ENCODE measurements at regions not wholly inside any gene's neighbourhood (a gene's known extent, or its start where the extent isn't known, plus 50 kb on each side); places are given as distances from the start of the nearest gene placed in this dataset.

- no peak for DNase-seq
Observed at GRCh38 chr17:55649957-55650597, 72.6 kb downstream of the TMEM100 start.

DNA sequence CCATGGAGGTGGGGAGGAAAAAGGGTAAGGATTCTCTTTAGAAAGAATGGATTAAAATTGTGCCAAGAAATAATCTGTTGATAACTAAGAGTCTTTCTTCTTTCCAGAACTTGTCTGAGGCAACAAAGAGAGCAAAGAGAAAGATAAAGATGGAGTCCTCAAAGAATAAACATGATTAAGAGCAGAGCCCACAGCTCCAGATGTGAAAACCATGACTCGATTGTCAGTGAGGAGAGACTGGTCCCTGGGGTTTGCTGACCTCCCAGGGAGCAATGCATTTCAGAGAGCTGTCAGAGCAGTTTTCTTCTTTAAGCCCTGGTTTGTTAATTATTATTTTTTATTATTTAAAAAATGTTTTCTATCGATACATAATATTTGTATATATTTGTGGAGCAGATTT lies 74.6 kb downstream of the TMEM100 start:
- DNase-seq: no peak
- no peak for TF ChIP-seq POLR2A (IDR thresholded peaks at IDR 0.05; ENCODE audit: low read length)
- no peak for TF ChIP-seq GATA1 (IDR thresholded peaks at IDR 0.05; ENCODE audit: low read depth, low read length)

More at GRCh38 chr17:55649957-55650597, 72.6 kb downstream of the TMEM100 start:
- TF ChIP-seq POLR2A (IDR thresholded peaks at IDR 0.05; ENCODE audit: low read length): no peak
- TF ChIP-seq GATA1 (IDR thresholded peaks at IDR 0.05; ENCODE audit: low read depth, low read length): no peak

DNA sequence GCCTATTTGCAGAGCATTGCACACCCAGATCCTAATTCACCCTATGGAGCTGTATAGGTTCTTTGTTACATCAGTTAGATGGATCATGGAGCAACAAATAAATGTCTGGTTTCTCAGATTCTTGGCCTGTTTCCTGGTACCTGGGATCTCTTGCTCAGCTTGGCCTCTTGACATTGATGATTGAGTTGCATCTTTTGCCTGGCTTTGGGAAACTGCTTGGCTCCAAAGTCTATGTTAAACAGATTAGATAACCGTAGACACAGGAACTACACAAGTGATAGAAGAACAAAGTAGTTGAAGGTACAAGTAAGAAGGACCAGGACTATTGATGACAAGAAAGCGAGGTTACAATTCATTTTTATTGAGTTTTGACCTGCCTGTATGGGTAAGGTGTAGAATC lies 77.3 kb downstream of the TMEM100 start:
- DNase-seq: no peak
- TF ChIP-seq GATA1 (IDR thresholded peaks at IDR 0.05; ENCODE audit: low read depth, low read length): no peak
- no peak for TF ChIP-seq POLR2A (IDR thresholded peaks at IDR 0.05; ENCODE audit: low read length)

GRCh38 chr17:55644346-55644745 lies 78.3 kb downstream of the TMEM100 start:
- no peak for DNase-seq
- no peak for TF ChIP-seq GATA1 (IDR thresholded peaks at IDR 0.05; ENCODE audit: low read depth, low read length)
- no peak for TF ChIP-seq POLR2A (IDR thresholded peaks at IDR 0.05; ENCODE audit: low read length)

- no peak for TF ChIP-seq POLR2A (IDR thresholded peaks at IDR 0.05; ENCODE audit: low read length)
- no peak for TF ChIP-seq GATA1 (IDR thresholded peaks at IDR 0.05; ENCODE audit: low read depth, low read length)
- no peak for DNase-seq
Observed at GRCh38 chr17:55642741-55643140, 79.9 kb downstream of the TMEM100 start.

DNA sequence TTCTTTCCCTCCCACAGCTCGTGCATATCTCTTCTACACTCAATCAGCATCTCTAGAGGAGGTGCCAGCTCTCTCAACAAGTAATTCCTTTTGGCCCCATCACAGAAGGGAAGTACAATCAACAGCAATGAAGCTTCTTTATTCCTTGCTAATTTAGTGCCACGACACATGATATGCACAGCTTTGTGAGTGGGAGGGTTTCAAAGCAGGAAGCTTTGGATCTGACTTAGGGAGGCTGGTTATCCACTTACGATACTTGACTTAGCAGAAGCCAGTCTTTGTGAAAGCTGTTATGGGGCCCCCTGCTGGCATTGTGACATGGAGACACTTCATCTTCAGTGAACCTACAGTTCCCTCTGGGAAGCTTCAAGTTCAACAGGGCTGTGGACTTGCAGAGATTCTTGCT lies 81.0 kb downstream of the TMEM100 start:
- no peak for TF ChIP-seq POLR2A (IDR thresholded peaks at IDR 0.05; ENCODE audit: low read length)
- TF ChIP-seq GATA1 (IDR thresholded peaks at IDR 0.05; ENCODE audit: low read depth, low read length): no peak

DNA sequence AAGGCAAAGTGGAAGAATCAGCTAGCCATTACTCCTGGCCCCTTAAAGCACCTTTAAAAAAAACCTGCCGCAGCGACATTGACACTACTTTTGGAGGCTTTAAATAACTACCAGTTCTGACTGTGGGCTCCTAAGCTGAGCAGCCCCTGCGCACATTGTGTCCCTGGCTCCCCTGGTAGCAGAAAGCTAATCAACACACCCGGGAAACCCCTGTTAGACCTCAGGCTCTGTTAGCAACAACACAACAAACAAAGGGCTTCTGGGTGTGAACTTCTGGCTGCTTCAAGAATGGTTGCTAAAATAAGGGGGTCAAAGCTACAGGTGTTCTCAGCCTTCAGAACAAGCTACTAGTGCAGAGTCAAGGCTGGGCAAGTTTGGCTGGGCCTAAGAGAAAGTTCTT lies 83.6 kb downstream of the TMEM100 start:
- no peak for TF ChIP-seq GATA1 (IDR thresholded peaks at IDR 0.05; ENCODE audit: low read depth, low read length)
- TF ChIP-seq POLR2A (IDR thresholded peaks at IDR 0.05; ENCODE audit: low read length): no peak

More for the DNA sequence above, 81.0 kb downstream of the TMEM100 start:
- peak; percentile 23 to 45 for DNase-seq

DNA sequence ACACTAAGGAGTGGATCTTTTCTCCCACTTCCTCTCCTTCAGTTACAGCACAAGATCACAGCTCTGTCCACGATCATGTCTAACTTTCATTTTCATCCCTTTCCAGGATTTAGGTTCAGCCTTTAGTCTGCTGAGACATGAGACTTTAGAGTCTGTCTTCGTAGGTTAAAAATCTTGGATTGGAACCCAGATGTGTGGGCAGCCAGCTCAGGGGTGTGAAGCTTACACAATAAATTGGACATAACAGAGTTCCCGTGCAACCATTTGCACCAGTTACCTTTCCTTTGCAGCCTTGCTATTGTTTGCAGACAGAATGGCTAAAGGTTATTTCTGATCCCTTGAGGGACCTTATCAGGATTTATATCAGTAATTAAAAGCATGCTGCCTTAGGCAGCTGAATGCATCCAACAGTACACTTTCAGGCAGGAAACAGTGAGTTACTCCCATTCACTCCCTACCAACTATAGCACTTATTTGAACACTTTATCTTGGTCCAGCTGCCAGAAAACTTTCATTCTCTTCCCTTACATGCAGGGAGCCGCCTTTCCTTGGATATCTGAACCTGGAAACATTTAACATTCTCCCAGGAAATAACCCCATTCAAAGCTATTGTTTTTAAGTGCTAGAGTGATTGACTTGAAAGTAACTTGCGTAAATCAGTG lies 87.3 kb downstream of the TMEM100 start:
- no peak for DNase-seq

More for the DNA sequence above, 83.6 kb downstream of the TMEM100 start:
- no peak for DNase-seq

GRCh38 chr17:55634702-55635101 lies 88.0 kb downstream of the TMEM100 start:
- no peak for DNase-seq
- TF ChIP-seq GATA1 (IDR thresholded peaks at IDR 0.05; ENCODE audit: low read depth, low read length) (no peak), POLR2A (IDR thresholded peaks at IDR 0.05; ENCODE audit: low read length) (no peak)

More for the DNA sequence above, 87.3 kb downstream of the TMEM100 start:
- TF ChIP-seq POLR2A (IDR thresholded peaks at IDR 0.05; ENCODE audit: low read length) (no peak), GATA1 (IDR thresholded peaks at IDR 0.05; ENCODE audit: low read depth, low read length) (no peak)

GRCh38 chr17:55632893-55633292 lies 89.8 kb downstream of the TMEM100 start:
- TF ChIP-seq GATA1 (IDR thresholded peaks at IDR 0.05; ENCODE audit: low read depth, low read length) (no peak), POLR2A (IDR thresholded peaks at IDR 0.05; ENCODE audit: low read length) (no peak)
- no peak for DNase-seq

GRCh38 chr17:55632236-55632635 lies 90.4 kb downstream of the TMEM100 start:
- DNase-seq: no peak
- TF ChIP-seq GATA1 (IDR thresholded peaks at IDR 0.05; ENCODE audit: low read depth, low read length): no peak
- no peak for TF ChIP-seq POLR2A (IDR thresholded peaks at IDR 0.05; ENCODE audit: low read length)

DNA sequence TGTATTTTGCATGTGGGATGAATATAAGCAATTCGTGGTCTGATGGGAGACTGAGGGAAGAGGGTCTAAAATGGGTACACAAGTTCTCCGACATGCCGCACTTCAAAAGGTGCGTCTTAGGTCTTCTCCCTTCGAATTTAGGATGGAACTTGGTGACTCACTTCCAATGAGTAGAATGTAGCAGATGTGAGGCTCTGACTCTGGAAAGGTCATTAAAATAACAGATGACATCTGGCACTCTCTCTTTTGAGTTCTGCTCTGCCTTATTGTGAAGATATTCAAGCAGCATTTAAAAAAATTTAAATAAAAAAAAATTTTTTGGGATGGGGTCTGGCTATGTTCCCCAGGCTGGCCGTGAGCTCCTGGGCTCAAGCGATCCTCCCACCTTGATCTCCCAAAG lies 92.7 kb downstream of the TMEM100 start:
- DNase-seq: no peak
- no peak for TF ChIP-seq POLR2A (IDR thresholded peaks at IDR 0.05; ENCODE audit: low read length)
- TF ChIP-seq GATA1 (IDR thresholded peaks at IDR 0.05; ENCODE audit: low read depth, low read length): no peak

- TF ChIP-seq GATA1 (IDR thresholded peaks at IDR 0.05; ENCODE audit: low read depth, low read length) (no peak), POLR2A (IDR thresholded peaks at IDR 0.05; ENCODE audit: low read length) (no peak)
- DNase-seq: no peak
Observed at GRCh38 chr17:55625521-55625920, 97.1 kb downstream of the TMEM100 start.

DNA sequence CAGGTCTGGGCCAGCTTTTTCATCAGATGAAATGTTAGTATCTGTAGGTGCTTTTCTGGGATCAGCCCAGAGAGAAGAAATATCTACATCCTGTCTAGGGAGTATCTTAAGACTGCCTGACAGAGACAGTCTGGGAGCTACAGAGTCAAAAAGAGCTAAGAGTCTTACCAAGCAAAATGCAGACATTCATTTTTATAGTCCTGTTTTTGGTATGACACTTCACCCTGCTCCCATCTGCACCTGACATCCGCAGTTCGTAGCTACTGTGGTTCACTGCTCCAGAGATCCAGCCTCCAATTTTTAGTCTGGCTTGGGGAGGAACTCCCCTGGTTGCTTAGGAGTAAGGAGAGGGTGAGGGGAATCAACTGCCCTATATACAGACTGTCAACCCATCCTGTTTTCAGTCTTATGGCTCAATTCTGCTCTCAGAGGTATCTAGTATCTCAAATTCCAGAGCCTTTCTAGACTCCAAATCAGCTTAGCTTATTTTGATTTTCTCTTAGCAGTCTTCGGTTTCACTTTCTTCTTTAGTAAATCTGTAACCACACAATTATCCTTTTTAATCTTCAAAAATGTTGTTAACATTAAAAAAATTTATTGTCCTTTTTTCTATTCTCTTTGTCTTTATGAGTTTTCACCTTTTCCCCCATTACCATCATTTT lies 97.8 kb downstream of the TMEM100 start:
- DNase-seq: no peak
- TF ChIP-seq GATA1 (IDR thresholded peaks at IDR 0.05; ENCODE audit: low read depth, low read length): no peak
- no peak for TF ChIP-seq POLR2A (IDR thresholded peaks at IDR 0.05; ENCODE audit: low read length)

Data from erythroblast (primary cell).